ACHN (cell line): ENCODE measurements at regions not wholly inside any gene's neighbourhood (a gene's known extent, or its start where the extent isn't known, plus 50 kb on each side); places are given as distances from the start of the nearest gene placed in this dataset.
"Not testable (repeated sequence)": the region's sequence is repeated elsewhere in the genome, so short reads cannot be mapped to it uniquely, and the experiment has no call there.

Source experiments
- DNase-seq: peaks from one replicate; pipeline ENCODE4 v3.0.0-alpha.2; 2015
- in situ Hi-C: cut with HindIII; loops from 2 replicates; pipeline ENCODE4 v1.10.0; 2017; ENCODE audit warnings: low sequenced_read_pairs, low pct_ligation_motif_present, low pct_unique_long_range_greater_than_20kb

DNA sequence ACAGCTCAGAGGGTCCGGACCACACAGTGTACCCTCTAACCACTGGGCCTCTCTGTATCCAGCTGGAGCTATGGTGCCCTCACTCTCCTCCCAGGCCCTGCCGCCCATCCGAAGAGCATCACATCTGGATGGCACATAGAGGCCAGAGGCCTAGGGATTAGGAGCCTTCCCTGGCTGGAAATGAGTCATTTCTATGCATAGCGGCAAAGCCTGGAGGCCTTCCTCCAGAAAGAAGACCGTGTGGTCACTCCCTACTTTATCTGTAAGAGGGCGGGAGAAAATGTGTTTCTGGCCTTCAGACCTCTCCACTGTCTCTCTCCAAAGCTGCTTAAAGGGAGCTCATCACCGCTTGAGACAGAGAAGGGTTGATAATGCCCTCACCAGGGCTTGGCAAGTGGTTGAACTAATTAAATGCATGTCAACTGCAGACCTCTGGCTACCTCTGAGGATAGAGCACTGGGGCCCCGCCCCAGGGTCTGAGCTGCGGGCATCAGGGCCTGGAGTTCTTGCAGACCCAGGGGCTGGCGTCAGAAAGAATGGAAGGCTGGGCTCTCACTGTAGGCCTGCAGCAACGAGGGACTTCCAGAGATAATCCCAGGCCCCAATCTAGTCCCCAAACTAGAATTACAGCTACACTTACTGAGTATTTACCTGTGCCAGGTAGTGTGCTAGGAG is 122.2 kb downstream of the IRX5 start:
- in situ Hi-C loops = no loop called here
- DNase-seq = no peak

DNA sequence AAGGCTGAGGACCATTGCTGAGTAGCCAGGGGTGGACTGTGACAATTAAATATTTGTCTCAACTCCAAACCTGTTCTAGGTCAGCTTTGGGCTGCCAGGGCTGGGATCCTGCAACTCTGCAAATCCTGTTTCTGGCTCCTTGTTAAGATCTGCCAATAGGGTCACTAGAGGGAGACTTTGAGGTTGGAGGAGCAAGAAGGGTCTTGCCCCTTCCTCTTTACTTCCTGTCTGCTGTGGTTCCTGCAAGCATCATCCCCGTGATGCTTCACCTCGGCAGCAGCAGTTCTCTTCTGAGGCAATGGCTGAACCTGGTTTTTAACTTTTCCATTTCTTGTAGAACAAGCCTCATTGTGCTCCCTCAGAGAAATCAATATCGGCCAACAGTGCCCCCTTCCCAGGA is 124.6 kb downstream of the IRX5 start:
- in situ Hi-C loops = no loop called here

DNA sequence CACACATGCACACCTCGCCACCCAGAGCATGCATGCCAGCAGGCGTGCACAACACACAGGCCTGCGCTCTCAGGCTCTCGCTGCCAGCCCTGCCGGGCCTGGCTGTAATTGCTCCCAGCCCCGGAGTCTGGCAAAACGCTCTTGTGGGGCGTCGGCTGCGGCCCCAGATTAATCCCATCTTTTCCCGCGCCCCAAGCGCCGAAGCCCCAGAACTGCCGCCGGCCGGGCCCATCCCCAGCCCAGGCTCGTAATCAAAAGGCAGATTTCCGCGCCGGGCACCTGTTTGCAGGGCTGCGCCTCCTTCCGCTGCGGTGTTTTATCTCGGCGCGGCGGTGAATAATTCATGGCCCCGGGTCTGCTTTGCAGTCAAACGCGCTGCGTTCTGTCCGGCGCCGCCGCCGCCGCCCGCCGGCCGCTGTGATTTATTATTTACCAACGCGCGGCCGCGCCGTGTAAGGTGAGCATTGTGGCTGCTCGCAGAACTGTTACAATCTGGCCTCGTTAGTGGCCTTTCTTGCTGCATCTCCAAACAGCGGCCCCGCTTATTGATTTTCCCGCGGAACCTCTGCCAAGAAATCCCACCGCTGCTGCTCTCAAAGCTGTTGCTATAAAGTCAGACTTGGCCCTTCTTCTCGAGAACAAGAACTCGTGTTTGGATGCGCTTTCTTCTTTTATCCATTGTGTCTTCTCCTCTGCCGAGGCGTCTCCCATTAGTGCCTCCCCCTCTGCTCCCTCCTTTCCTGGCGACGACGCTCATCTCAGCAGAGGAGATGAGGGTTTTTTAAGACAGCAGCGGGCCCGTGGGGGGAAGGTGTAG is 126.1 kb downstream of the IRX5 start:
- DNase-seq = no peak
- in situ Hi-C loops = no loop called here

More for the DNA sequence above, 124.6 kb downstream of the IRX5 start:
- DNase-seq = no peak

DNA sequence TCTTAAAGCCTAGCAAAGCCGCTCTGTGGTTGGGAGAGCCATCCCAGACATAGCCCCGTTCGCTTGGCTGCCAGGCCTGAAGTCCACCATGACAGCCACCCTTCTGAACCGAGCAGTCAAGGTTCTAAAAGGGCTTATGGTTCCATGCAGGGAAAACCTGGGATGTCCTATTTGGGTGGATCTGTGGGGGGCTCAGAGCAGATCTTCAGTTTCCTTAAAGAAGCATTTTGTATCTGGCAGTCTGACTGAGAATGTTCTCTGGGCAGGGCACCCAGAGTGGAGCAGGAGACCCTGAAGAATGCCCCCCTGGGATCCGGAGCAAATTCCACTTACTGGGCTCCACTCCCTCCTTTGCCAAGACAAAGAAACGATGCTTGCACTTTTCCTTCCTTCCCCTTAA is 127.2 kb downstream of the IRX5 start:
- in situ Hi-C loops = no loop called here
- no peak for DNase-seq

DNA sequence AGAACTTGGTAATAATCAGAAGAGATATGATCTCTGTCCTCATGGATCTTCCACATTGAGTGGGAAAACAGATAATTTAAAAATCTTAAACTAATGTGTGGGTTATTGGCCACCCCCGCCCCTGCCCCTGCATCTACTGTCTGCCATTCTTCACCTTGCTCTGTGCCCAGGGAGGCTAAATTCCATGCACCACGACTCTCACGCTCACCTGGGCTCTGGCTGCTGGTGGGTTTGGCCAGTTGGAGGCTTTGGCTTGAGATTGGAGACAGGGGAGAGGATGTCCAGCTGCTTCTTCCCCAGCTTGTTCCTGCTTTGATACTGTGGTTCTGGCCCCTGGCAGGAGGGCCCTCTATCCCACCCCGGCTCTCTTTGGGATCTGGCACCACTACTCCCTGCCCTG is 127.9 kb downstream of the IRX5 start:
- no peak for DNase-seq
- in situ Hi-C loops = no loop called here

DNA sequence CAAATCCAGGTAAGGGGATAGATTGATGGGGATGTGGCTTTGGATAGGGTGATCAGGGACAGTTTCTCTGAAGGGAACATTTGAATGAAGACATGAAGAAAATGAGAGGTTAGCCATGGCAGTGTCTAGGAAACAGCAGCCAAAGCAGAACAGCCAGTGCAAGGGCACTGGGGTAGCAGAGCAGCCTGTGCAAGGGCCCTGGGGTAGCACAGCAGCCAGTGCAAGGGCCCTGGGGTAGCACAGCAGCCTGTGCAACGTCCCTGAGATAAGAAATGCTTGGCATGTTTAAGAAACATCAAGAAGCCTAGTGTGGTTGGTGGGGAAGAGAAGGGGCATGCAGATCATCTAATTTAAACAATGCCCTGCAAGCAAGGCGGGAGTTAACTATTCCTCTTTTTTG is 128.5 kb downstream of the IRX5 start:
- in situ Hi-C loops = no loop called here
- DNase-seq = no peak

DNA sequence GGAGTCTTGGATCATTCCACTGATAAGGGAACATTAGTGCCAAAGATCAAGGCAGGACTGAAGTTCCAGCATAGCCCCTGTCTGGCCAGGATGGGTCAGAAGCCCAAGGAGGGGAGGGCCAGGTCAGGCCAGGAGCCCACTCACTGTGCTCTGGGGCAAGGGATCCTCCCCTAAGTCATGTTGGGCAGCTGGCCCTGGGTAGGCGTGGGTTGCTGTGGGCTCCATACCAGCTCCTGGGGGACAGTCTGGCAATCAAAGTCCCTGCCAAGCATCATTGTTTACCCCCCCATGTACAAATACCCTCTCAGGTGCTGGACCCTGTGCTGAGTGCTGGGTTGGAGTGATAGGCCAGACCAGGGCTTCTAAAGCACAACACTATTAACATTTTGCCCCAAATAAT is 130.5 kb downstream of the IRX5 start:
- in situ Hi-C loops = no loop called here

DNA sequence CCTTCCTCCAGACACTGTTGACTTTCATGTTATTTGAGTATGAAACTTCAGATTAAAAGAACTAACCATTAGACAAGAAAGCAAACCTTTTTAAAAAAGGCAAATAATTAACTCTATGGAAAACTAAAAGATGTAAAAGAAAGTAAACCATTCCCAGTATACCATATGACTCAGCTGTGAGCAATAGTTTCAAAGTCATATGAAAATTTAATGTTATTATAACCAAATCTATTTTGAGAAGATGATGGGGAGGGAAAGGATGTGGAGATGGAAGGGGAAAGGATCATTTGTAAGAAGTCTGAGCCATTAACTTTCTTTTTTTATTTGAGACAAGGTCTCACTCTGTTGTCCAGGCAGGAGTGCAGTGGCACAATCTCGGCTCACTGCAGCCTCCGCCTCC is 131.8 kb downstream of the IRX5 start:
- no peak for DNase-seq
- in situ Hi-C loops = no loop called here

More for the DNA sequence above, 130.5 kb downstream of the IRX5 start:
- DNase-seq = no peak

DNA sequence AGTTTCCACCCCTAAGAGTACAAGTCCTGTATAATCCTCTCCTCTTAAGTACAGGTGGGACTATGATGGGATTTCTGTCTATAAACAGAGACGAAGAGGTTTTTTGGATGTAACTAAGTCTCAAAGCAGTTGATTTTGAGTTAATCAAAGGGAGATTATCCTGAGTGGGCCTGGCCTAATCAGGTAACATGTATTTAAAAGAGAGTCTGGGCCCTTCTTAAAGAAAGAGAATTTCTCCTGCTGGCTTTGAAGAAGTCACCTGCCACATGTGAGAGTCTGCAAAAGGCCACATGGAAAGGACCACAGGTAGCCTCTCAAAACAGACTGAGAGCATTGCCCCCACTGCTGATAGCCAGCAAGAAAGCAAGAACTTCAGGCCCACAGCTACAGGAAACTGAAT is 142.3 kb downstream of the IRX5 start:
- in situ Hi-C loops = no loop called here
- no peak for DNase-seq

DNA sequence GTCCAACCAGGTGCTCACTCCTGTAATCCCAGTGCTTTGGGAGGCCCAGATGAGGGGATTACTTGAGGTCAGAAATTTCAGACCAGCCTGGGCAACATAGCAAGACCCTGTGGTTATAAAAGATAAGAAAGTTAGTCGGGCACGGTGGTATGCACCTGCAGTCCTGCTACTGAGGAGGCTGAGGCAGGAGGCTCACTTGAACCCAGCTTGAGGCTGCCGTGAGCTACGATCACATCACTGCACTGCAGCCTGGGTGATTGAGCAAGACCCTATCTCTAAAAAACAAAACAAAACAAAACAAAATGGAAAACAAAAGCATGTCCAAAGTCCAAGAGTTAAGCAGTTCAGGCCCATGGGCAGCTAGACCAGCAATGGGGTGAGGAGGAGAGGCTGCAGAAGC is 143.2 kb downstream of the IRX5 start:
- no peak for DNase-seq
- in situ Hi-C loops = no loop called here

DNA sequence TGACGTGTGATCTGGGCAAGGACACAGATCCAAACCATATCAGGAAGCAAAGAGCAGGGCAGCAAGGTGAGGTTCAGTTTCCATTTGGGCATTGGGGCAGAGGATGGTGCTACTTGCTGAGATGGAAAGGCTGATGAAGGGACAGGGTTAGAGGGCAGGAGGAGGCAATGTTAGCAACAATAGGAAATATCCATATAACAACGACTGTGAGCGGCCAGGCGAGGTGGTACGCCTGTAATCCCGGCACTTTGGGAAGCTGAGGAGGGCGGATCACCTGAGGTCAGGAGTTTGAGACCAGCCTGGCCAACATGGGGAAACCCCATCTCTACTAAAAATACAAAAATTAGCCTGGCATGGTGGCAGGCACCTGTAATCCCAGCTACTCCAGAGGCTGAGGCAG is 144.5 kb downstream of the IRX5 start:
- in situ Hi-C loops, DNase-seq: not testable (repeated sequence)

DNA sequence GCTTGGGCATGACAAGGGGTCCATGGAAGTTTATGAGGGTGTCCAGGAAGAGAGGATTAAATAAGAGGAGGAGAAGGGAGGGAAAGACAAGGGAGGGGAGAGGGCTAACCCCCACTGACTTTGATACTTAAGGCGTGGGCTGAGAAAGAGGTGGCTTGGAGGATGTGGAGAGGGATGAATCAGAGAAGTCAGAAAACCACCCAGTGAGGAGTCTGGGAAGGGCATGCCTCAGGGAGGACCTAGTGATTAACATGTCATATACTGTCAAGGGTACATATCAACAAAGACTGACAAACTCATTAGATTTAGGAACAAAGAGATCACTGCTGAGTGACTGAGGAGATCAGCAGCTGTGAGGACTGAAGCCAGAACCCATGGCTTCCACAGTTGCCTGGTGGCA is 145.4 kb downstream of the IRX5 start:
- in situ Hi-C loops = no loop called here
- no peak for DNase-seq

DNA sequence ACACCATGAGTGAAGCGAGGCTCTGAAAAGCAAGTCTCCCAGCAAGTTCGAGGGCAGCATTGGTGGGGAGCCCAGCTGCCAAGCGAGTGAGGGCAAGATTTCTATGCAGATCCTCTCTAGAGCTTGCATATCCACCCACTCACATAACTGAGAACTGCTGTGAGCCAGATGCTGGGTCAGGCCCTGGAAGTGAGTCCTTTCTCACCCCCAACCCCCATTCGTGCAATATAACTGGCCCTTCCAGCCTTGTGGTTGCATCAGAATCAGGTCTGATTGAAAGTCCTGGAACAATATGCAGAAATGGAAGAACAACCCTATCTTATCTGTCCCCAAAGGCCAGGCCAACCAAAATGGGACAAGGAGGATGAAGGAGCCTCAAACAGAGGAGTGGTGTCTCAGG is 146.6 kb downstream of the IRX5 start:
- DNase-seq = no peak
- in situ Hi-C loops = no loop called here

DNA sequence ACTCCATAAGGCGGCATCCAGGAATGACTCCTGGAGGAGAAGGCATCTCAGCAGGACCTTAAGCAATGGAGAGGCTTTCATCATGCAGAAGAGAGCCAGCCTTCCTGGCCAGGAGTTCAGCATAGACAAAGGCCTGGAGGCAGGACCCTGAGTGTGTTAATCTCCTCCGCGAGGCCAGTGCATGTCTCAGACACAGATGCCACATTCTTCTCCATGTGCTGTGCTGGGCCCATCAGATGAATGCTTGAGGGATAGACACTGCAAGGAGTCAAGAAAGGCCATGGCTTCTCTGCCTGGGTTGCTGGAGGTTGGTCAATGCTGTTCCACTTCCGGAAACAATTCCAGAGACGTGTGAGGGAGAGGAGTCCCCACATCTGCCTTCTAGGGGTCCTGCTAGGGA is 147.5 kb downstream of the IRX5 start:
- in situ Hi-C loops = no loop called here
- DNase-seq = no peak

DNA sequence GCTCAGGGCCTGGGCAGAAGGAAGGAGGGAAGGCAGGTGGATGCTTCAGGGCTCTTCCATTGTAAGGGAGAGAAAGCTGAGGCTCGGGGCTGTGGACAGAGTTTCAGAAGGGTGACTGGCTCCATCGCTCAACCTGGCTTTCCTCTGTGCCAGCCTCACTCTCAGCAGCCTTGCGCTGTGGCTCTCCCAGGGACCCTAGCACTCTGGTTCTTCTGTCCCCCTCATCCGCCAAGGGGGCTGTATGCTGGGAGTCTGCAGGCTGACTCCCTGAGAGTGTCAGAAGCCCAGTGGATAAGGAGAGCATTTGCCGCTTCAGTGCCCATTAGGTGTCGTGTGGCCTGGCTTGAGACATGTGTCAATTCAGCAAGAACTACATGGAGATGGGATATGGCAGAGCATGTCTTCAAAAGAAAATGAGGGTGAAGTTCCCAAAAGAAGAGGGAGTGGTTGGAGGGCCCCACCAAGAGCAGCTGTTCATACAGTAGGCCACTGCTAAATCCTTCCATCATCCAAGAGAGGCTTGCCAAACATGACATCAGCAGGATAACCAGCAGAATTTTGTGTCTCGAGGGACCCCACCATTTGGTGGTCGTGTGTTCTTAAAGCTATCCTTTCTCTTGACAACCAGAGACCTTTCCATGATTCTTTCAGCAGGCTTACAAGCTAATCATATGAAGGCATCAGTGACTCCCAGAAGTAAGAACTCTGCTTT is 148.2 kb downstream of the IRX5 start:
- in situ Hi-C loops = no loop called here

DNA sequence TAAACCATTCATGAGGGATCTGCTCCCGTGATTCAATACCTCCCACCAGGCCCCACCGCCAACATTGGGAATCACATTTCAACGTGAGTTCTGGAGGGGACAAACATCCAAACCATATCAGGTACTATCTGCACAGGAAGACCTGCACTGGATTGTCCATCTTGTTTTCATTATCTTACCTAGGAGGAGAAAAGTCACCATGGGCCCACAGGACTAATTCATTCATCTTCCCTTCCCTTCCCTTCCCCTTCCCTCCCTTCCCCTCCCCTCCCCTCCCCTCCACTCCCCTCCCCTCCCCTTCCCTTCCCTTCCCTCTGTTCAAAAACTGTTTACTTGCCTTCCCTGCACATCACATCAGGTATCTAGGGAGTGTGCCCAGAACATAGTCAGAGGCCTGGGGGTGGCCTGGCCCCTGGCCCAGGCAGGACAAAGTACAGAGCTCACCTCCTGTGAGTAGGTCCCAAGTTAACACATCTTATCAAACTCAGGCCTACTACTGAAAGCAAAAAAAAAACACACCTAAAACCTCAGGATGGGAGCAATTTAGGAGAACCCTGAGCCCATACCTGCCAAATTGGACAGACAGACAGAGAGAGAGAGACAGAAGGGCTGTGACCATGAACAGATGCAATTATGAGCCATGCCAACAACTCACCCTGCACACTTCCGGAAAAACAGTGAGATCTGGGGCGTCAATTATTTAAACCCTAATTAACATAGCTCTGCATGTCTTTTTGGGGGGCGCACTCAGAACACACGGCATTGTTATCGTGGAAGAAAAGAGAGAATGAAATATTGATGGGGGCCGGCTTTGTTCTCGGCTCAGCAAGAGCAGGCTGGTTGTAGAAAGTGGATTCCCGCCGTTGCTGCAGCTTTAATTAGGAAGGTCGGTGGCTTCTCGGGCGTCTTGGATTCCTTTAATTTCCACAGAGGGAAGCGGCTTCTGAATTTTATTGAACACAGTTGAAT is 151.2 kb downstream of the IRX5 start:
- in situ Hi-C loops = no loop called here
- no peak for DNase-seq

More for the DNA sequence above, 148.2 kb downstream of the IRX5 start:
- DNase-seq = no peak

DNA sequence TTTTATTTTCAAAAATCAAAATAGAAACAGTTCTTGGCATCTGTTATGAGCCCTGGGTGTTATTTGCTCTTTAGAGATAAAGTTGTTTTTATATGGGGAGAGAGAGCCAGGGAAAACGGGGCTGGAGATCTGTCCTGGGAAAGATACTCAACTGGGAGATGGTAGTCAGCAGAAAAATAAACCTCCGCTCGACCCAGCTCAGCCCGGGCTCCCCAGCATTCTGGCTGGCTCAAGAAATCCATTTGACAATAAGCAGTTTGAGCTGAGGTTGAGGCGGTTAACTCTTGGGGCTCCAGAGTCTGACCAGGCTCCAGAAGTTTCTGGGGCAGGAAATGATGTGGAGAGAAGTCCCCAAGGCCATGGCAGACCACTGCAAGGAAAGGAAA is 151.9 kb downstream of the IRX5 start:
- no peak for DNase-seq
- in situ Hi-C loops = no loop called here

DNA sequence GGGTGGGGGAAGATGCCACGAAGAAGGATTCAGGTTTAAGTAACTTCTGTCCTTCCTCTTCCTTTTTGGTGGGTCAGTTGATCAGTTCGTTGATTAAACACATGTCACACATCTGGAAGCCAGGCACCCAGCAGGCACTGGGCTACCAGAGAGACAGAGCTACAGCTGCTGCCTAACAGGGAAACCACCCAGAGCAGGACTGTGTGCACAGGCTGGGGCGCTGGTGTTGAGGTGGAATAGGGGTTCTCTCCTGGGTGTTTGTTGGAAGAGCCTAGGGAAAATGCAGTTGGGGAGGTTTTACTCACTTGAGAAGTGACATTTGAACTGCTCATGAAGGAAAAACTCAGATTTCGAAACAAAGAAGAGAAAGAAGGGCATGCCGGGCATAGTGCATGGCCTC is 152.4 kb downstream of the IRX5 start:
- no peak for DNase-seq
- in situ Hi-C loops = no loop called here

DNA sequence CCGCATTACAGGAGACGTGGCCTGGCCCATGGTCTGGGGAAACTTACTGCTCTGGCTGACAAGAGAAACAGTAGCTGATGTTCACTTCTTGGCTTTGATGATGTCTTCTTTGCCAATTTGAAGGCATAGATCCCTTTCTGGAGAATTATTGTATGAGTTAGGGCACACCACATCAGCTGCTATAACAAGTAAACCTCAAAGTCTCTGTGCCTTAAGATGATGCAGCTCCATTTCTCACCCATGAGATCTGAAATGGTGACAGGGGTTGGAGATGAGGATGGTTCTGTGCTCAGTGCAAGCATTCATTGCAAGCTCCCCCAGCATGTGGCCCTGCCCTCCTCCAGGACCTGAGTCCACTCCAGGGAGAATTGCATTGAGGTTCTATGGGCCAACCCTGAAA is 157.4 kb downstream of the IRX5 start:
- in situ Hi-C loops = no loop called here
- DNase-seq = no peak
